ENCODE measurements at regions not wholly inside any gene's neighbourhood (a gene's known extent, or its start where the extent isn't known, plus 50 kb on each side); places are given as distances from the start of the nearest gene placed in this dataset.

DNA sequence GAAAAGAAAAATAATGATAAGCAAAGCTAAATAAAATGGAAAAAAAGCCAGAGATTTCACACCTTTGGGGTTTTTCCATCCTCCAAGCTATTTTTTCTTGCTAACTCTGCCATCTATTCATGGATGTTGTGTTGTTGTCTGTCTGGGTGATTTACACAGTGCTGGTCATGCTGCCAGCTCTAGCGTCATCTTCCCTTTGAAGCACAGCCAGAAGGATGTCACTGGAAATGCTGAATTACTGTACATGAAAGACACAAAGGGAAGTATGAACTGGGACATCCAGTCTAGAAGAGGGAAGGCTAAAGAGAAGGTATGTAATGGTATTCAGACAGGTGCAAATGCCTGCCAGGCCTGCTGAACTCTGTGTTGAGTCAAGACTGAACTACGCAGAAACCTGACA is 241.9 kb upstream of the STXBP5 start:
- TF ChIP-seq, protein P1, sequence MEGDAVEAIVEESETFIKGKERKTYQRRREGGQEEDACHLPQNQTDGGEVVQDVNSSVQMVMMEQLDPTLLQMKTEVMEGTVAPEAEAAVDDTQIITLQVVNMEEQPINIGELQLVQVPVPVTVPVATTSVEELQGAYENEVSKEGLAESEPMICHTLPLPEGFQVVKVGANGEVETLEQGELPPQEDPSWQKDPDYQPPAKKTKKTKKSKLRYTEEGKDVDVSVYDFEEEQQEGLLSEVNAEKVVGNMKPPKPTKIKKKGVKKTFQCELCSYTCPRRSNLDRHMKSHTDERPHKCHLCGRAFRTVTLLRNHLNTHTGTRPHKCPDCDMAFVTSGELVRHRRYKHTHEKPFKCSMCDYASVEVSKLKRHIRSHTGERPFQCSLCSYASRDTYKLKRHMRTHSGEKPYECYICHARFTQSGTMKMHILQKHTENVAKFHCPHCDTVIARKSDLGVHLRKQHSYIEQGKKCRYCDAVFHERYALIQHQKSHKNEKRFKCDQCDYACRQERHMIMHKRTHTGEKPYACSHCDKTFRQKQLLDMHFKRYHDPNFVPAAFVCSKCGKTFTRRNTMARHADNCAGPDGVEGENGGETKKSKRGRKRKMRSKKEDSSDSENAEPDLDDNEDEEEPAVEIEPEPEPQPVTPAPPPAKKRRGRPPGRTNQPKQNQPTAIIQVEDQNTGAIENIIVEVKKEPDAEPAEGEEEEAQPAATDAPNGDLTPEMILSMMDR (conservative IDR thresholded peaks at IDR 0.05 in 1 of 2, IDR thresholded peaks at IDR 0.05 in 1 of 2; ENCODE audit: extremely low read depth in 1 of 2, insufficient read depth in 1 of 2, low read depth in 1 of 2, low read length in 2 of 2) = no peak
- TF ChIP-seq EZH2 (IDR thresholded peaks at IDR 0.05; ENCODE audit: borderline replicate concordance, low read length) = no peak
